Duodenal mucosa (tissue), 2 donors: ENCODE measurements at regions not wholly inside any gene's neighbourhood (a gene's known extent, or its start where the extent isn't known, plus 50 kb on each side); places are given as distances from the start of the nearest gene placed in this dataset.

Experiments
- H3K27ac ChIP-seq: one replicate; pipeline ENCODE4 v1.7.0; 2013; ENCODE audit warnings: low read depth, low read length
- H3K27me3 ChIP-seq, 2 donors: one replicate each; pipeline ENCODE4 v1.7.0; 2013; ENCODE audit warnings: low read length in 2 of 2, control low read depth in 1 of 2; ENCODE audit not compliant: insufficient read depth in 2 of 2, control insufficient read depth in 1 of 2
- H3K36me3 ChIP-seq, 2 donors: one replicate each; pipeline ENCODE4 v1.7.0; 2013; ENCODE audit warnings: low read length in 2 of 2, control low read depth in 1 of 2; ENCODE audit not compliant: insufficient read depth in 2 of 2, control insufficient read depth in 1 of 2
- H3K4me1 ChIP-seq, 2 donors: one replicate each; pipeline ENCODE4 v1.7.0; 2013; ENCODE audit warnings: low read length in 2 of 2, control low read depth in 1 of 2; ENCODE audit not compliant: insufficient read depth in 2 of 2, control insufficient read depth in 1 of 2
- H3K4me3 ChIP-seq, 2 donors: one replicate each; pipeline ENCODE4 v1.7.0; 2013; ENCODE audit warnings: low read length in 2 of 2, low read depth in 1 of 2
- H3K9ac ChIP-seq, 2 donors: one replicate each; pipeline ENCODE4 v1.7.0; 2013; ENCODE audit warnings: low read length in 2 of 2, low read depth in 1 of 2
- H3K9me3 ChIP-seq, 2 donors: one replicate each; pipeline ENCODE4 v1.7.0; 2013; ENCODE audit warnings: low read length in 2 of 2, control low read depth in 1 of 2; ENCODE audit not compliant: control insufficient read depth in 1 of 2

DNA sequence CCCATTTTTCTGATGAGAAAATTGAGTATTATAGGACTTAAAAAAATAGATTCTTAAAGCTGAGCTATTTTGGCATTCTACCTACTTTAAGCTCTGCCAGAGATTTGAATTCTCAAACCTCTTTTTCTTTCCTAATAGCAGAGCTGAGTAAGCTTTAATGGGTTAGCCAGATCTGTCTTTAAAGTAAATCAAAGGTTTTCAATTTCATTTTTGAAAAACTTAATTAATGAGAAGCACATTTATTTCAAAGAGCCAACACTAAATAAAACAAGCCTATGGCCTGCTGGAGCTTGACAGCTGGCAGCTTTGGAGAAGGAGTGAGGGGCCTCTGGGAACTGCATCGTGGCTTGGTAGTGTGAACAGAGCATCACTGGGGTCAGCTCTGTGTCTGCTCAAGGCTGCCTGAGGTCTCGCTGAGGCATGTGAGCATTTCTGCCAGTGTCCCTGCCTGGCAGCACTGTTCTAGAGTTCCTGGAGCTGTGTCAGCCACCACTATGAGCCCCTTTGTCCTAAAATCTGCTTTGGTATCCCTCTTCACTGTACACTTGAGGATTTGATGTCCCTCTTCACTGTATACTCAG lies 50.4 kb upstream of the PRSS23 start:
- Histone ChIP-seq H3K4me3 (no peak overlapping the region), H3K27me3 (no peaks in the 10 kb centered on the region), H3K9me3 (no peaks in the 10 kb centered on the region), H3K36me3 (no peaks in the 10 kb centered on the region), H3K9ac (no peak overlapping the region), H3K4me1 (no peaks in the 10 kb centered on the region), H3K27ac (no peak overlapping the region)

- H3K9me3 ChIP-seq: no peaks in the 10 kb centered on the region
- H3K4me3 ChIP-seq: no peak overlapping the region
- no peak overlapping the region for H3K9ac ChIP-seq
- no peaks in the 10 kb centered on the region for H3K4me1 ChIP-seq
- H3K27ac ChIP-seq: no peak overlapping the region
- H3K27me3 ChIP-seq: no peaks in the 10 kb centered on the region
- H3K36me3 ChIP-seq: no peaks in the 10 kb centered on the region
Measured at GRCh38 chr11:86749376-86749775, 51.0 kb upstream of the PRSS23 start.

- Histone ChIP-seq H3K36me3 (no peaks in the 10 kb centered on the region), H3K9me3 (no peaks in the 10 kb centered on the region), H3K4me3 (no peak overlapping the region), H3K9ac (no peak overlapping the region), H3K27ac (no peak overlapping the region), H3K27me3 (no peaks in the 10 kb centered on the region), H3K4me1 (no peaks in the 10 kb centered on the region)
Measured at GRCh38 chr11:86748296-86748695, 52.0 kb upstream of the PRSS23 start.

GRCh38 chr11:86747801-86748200 lies 52.5 kb upstream of the PRSS23 start:
- Histone ChIP-seq H3K27ac (no peak overlapping the region), H3K4me3 (no peak overlapping the region), H3K9ac (no peak overlapping the region), H3K27me3 (no peaks in the 10 kb centered on the region), H3K36me3 (no peaks in the 10 kb centered on the region), H3K4me1 (no peaks in the 10 kb centered on the region), H3K9me3 (no peaks in the 10 kb centered on the region)

DNA sequence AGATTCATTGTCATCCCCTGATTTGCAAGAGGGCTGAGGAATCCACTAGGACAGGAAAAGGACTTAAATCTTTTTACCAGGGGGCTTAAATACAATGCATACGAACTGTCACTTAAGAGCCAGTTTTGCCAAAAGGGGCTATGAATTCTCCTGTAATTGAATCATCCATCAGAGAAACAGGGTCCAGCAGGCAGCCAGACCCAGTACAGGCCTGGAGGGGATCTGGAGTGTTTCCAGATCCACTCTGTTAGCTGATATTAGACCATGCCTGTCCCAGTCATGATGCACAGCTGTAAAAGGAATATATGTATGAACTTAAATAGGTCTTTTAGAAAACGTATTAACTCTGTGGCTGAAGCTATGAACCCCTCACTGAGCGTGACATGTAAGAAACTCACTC lies 53.8 kb upstream of the PRSS23 start:
- Histone ChIP-seq H3K4me3 (no peak overlapping the region), H3K4me1 (peaks cover 0 to 5% of the 10 kb centered on the region in 2 donors), H3K9me3 (no peaks in the 10 kb centered on the region), H3K27me3 (no peaks in the 10 kb centered on the region), H3K27ac (no peak overlapping the region), H3K36me3 (no peaks in the 10 kb centered on the region), H3K9ac (no peak overlapping the region)

DNA sequence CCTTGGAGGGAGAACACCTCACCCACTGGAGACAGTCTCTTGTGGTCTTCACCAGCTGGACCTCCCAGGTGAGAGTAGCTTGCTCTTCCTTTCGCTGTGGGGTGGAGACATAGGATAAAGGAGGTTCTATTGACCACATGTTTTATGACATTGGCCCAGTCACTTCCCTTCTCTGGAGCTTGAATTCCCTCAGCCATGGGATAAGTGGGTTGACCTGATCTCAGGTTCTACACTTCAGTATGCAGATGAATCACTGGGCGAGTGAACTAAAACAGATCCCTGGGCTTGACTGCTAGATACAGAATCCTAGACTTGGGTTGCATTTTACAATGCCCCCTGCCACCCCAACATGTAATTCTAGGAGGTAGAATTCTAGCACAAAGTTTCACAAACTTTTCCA lies 54.8 kb upstream of the PRSS23 start:
- peaks cover 0 to 12% of the 10 kb centered on the region in 2 donors for H3K4me1 ChIP-seq

DNA sequence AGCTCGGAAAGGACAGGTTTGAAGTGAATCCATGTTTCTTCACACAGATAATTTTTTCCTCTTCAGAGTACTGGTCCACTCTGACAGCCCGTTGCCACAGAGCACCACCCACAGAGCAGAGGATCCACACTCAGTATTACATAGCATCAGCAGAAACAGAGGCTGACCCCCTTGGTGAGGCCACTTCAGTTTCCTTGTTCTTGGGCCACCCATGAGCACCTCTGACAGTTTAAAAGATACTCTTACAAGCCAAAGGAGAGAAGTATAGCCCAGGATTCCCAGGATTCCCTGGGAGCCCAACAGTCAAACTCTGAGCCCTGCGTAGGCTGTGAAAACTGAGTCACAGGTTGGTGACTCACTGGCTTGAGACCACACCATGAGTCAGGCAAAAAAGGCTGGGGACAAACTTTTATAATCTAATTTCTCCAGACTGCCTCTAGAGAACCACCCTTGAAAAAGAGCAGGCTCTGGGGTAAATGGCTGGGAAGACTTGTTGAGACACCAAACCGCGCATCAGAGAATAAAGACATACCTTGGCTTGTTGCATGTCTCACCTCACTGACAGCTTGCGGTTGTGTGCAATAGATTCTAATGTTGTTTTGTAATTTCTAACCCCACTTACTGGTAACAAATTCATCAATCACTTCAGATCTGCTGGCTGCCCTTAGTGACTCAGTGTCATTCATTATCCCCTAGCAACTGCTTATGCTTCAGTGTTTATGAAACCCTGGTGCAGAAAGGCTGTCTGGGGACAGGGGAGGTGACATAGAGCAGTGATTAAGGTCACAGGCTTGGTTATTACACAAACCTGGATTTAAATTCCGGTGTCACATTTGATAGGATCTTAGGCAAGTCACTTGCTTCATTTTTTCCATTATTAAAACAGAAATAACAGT lies 56.9 kb upstream of the PRSS23 start:
- Histone ChIP-seq H3K27me3 (no peaks in the 10 kb centered on the region), H3K9ac (no peak overlapping the region), H3K36me3 (no peaks in the 10 kb centered on the region), H3K4me1 (peaks cover 0 to 17% of the 10 kb centered on the region in 2 donors), H3K9me3 (no peaks in the 10 kb centered on the region), H3K27ac (peak overlapping the region; percentile 53), H3K4me3 (no peak overlapping the region)

More for the DNA sequence above, 54.8 kb upstream of the PRSS23 start:
- Histone ChIP-seq H3K9me3 (no peaks in the 10 kb centered on the region), H3K9ac (no peak overlapping the region), H3K36me3 (no peaks in the 10 kb centered on the region), H3K27ac (no peak overlapping the region), H3K4me3 (no peak overlapping the region), H3K27me3 (no peaks in the 10 kb centered on the region)

DNA sequence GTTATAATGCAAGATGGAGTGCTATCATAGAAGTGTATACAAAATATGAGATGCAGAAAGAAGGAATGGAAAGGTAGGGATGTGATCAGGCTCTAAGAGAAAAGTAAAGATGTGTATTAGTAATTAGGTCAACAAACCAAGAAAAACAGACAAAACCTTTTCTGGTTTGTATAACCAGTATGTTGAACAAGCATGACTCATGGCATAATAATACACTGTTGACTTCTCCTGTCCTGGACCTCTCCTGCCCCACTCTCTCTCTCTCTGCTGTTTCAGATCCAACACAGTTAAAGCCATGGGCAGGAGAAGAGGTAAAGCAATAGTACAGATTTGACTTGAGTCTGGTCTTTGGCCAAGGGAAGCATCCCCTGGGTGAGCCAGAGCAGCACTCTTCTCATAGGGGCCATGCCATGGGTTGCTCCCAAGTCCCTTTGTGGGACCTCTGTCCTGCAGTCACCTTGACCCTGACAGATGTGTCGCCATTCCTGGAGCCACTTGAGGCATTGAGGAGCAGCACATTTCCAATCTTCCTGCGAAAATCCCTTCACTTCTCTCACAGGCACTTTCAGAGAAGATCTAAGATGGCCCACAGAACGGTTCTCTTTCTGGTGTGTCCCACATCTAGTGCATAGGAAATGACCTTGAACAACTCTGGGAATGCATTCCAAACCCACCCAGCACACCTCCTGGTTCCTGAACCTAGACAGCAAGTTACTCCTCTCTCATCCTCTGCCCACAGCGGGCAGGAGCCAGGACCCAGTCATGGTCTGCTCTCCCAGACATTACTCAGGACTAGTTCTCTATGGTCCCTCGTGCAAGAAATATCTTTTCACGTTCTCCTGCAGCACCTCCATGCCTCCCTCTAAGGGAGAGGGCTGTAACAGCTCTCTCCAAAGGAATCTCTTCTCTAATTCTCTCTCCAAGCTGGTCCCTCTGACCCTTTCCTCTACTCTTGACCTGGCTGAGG lies 58.2 kb upstream of the PRSS23 start:
- H3K4me3 ChIP-seq: no peak overlapping the region
- H3K9me3 ChIP-seq: no peaks in the 10 kb centered on the region
- H3K4me1 ChIP-seq: peaks cover 0 to 17% of the 10 kb centered on the region in 2 donors
- H3K27me3 ChIP-seq: no peaks in the 10 kb centered on the region
- peak overlapping the region; percentile 44 for H3K27ac ChIP-seq
- H3K9ac ChIP-seq: no peak overlapping the region
- no peaks in the 10 kb centered on the region for H3K36me3 ChIP-seq

DNA sequence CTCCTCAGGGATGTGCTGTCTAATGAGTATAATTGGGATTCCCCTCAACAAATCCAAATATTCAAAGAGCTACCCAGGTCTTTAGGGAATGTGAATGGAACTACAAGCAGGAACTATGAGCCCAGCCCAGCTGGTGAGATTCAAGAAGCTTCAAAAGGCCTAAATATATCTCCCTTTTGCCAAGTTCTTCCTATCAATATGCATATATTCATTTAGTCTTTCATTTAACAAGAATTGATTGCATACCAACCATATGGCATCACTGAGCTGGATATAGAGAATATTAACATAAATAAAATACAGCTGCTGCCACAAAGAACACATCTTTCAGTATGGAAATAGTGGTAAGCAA lies 58.9 kb upstream of the PRSS23 start:
- H3K36me3 ChIP-seq: no peaks in the 10 kb centered on the region
- no peak overlapping the region for H3K4me3 ChIP-seq
- H3K27ac ChIP-seq: peak overlapping the region; percentile 79
- peaks cover 0 to 17% of the 10 kb centered on the region in 2 donors for H3K4me1 ChIP-seq
- H3K27me3 ChIP-seq: no peaks in the 10 kb centered on the region
- no peak overlapping the region for H3K9ac ChIP-seq
- H3K9me3 ChIP-seq: no peaks in the 10 kb centered on the region
